Liver (tissue), 8 donors: ENCODE measurements at regions not wholly inside any gene's neighbourhood (a gene's known extent, or its start where the extent isn't known, plus 50 kb on each side); places are given as distances from the start of the nearest gene placed in this dataset.

Experiments used
- DNase-seq: peaks from one replicate; pipeline ENCODE4 v3.0.0-alpha.2; 2017; ENCODE audit warnings: low spot score
- H3K27ac ChIP-seq, 2 donors: one replicate each; pipeline ENCODE4 v1.7.0; 2013; ENCODE audit warnings: inconsistent platforms in 2 of 2, low read length in 2 of 2, control low read depth in 1 of 2, low read depth in 1 of 2, mild to moderate bottlenecking in 1 of 2
- H3K27me3 ChIP-seq, 4 donors: one replicate each; pipeline versions ENCODE4 v1.6.1 to v1.7.0; 2013; ENCODE audit warnings: low read length in 3 of 4, inconsistent platforms in 1 of 4, mild to moderate bottlenecking in 1 of 4, moderate library complexity in 1 of 4; ENCODE audit not compliant: control insufficient read depth in 4 of 4, insufficient read depth in 4 of 4
- H3K36me3 ChIP-seq, 4 donors: one replicate each; pipeline versions ENCODE4 v1.6.1 to v1.7.0; 2013; ENCODE audit warnings: low read length in 3 of 4, mild to moderate bottlenecking in 3 of 4, low read depth in 1 of 4, moderate library complexity in 1 of 4; ENCODE audit not compliant: control insufficient read depth in 4 of 4, insufficient read depth in 3 of 4
- H3K4me1 ChIP-seq, 4 donors: one replicate each; pipeline versions ENCODE4 v1.6.1 to v1.7.0; 2013; ENCODE audit warnings: low read length in 3 of 4, mild to moderate bottlenecking in 3 of 4, moderate library complexity in 1 of 4; ENCODE audit not compliant: control insufficient read depth in 4 of 4, insufficient read depth in 4 of 4
- H3K4me3 ChIP-seq, 3 donors: one replicate each; pipeline versions ENCODE4 v1.6.1 to v1.7.0; 2013; ENCODE audit warnings: low read length in 3 of 3, control low read depth in 1 of 3, low read depth in 1 of 3, mild to moderate bottlenecking in 1 of 3
- H3K9ac ChIP-seq, 2 donors: one replicate each; pipeline ENCODE4 v1.7.0; 2013; ENCODE audit warnings: low read length in 2 of 2, mild to moderate bottlenecking in 2 of 2, moderate library complexity in 2 of 2, control low read depth in 1 of 2, low read depth in 1 of 2
- H3K9me3 ChIP-seq, 4 donors: one replicate each; pipeline versions ENCODE4 v1.6.1 to v1.7.0; 2013; ENCODE audit warnings: low read length in 3 of 4; ENCODE audit not compliant: control insufficient read depth in 4 of 4
- ATF3 ChIP-seq: IDR thresholded peaks from 2 replicates; pipeline ENCODE4 v1.6.1; 2016; ENCODE audit warnings: antibody characterized with exemption
- CTCF ChIP-seq: fragments of 150-350 bp; IDR thresholded peaks from 2 replicates; pipeline ENCODE4 v1.5.1; 2017; ENCODE audit warnings: improper control_type of control experiment, low read depth, low read length; ENCODE audit not compliant: missing input control
- FOXA1 ChIP-seq: IDR thresholded peaks from 2 replicates; pipeline ENCODE4 v1.6.1; 2016; ENCODE audit warnings: antibody characterized with exemption
- FOXA2 ChIP-seq: IDR thresholded peaks from 2 replicates; pipeline ENCODE4 v1.6.1; 2016; ENCODE audit warnings: antibody characterized with exemption
- GABPA ChIP-seq, 2 donors: IDR thresholded peaks in 1 of 2; conservative IDR thresholded peaks in 1 of 2; 2 replicates each; pipeline ENCODE4 v1.6.1; 2016; ENCODE audit warnings: antibody characterized with exemption in 2 of 2, mild to moderate bottlenecking in 1 of 2, moderate library complexity in 1 of 2
- HNF4A ChIP-seq, 2 donors: conservative IDR thresholded peaks; 2 replicates each; pipeline ENCODE4 v1.6.1; 2016; ENCODE audit warnings: antibody characterized with exemption in 2 of 2, mild to moderate bottlenecking in 2 of 2
- HNF4G ChIP-seq: IDR thresholded peaks from 2 replicates; pipeline ENCODE4 v1.6.1; 2016; ENCODE audit warnings: antibody characterized with exemption
- JUND ChIP-seq, 2 donors: IDR thresholded peaks; 2 replicates each; pipeline ENCODE4 v1.6.1; 2016; ENCODE audit warnings: antibody characterized with exemption in 2 of 2
- NR2F2 ChIP-seq: IDR thresholded peaks from 2 replicates; pipeline ENCODE4 v1.6.1; 2016; ENCODE audit warnings: antibody characterized with exemption
- RAD21 ChIP-seq, 2 donors: IDR thresholded peaks; 2 replicates each; pipeline ENCODE4 v1.6.1; 2016; ENCODE audit warnings: antibody characterized with exemption in 2 of 2, mild to moderate bottlenecking in 2 of 2
- REST ChIP-seq: IDR thresholded peaks from 2 replicates; pipeline ENCODE4 v1.6.1; 2016; ENCODE audit warnings: antibody characterized with exemption, mild to moderate bottlenecking
- RXRA ChIP-seq, 2 donors: IDR thresholded peaks; 2 replicates each; pipeline ENCODE4 v1.6.1; 2017 to 2018; ENCODE audit warnings: antibody characterized with exemption in 2 of 2, mild to moderate bottlenecking in 1 of 2
- SP1 ChIP-seq: IDR thresholded peaks from 2 replicates; pipeline ENCODE4 v1.6.1; 2018; ENCODE audit warnings: antibody characterized with exemption, mild to moderate bottlenecking
- TAF1 ChIP-seq: conservative IDR thresholded peaks from 2 replicates; pipeline ENCODE4 v1.6.1; 2016; ENCODE audit warnings: antibody characterized with exemption, mild to moderate bottlenecking
- YY1 ChIP-seq: IDR thresholded peaks from 2 replicates; pipeline ENCODE4 v1.6.1; 2016; ENCODE audit warnings: antibody characterized with exemption, mild to moderate bottlenecking
- ZBTB33 ChIP-seq: IDR thresholded peaks from 2 replicates; pipeline ENCODE4 v1.6.1; 2016; ENCODE audit warnings: antibody characterized with exemption
- WGBS: extraction: QIAGEN DNeasy Blood & Tissue Kit; methylation state at CpG from one replicate; pipeline ENCODE4 v1.1.7; 2013; 5-methylcytosine and 5-hydroxymethylcytosine counted together
- donor health status: healthy.
- donor health status: healthy.
- donor health status: healthy.
- donor health status: healthy.
- donor health status: healthy.

- no peak for DNase-seq
- H3K4me1 ChIP-seq = no peaks in the 10 kb centered on the region
Measured at GRCh38 chr4:136796953-136797352, 735.3 kb downstream of the PCDH18 start.

GRCh38 chr4:136793848-136794247, 738.4 kb downstream of the PCDH18 start:
- TF ChIP-seq HNF4G (no peak), GABPA (IDR thresholded peaks at IDR 0.05 in 1 of 2, conservative IDR thresholded peaks at IDR 0.05 in 1 of 2) (no peak), JUND (IDR thresholded peaks at IDR 0.05) (no peak), RXRA (IDR thresholded peaks at IDR 0.05) (no peak), ATF3 (no peak), CTCF (no peak), HNF4A (conservative IDR thresholded peaks at IDR 0.05) (no peak), ZBTB33 (no peak), RAD21 (IDR thresholded peaks at IDR 0.05) (no peak), REST (no peak), FOXA1 (no peak), SP1 (no peak), FOXA2 (no peak), NR2F2 (no peak)
- no peaks in the 10 kb centered on the region for H3K9me3 ChIP-seq

More at GRCh38 chr4:136796953-136797352, 735.3 kb downstream of the PCDH18 start:
- H3K9me3 ChIP-seq = no peaks in the 10 kb centered on the region
- TF ChIP-seq YY1 = no peak
- TF ChIP-seq HNF4G = no peak
- no peak for TF ChIP-seq JUND (IDR thresholded peaks at IDR 0.05)
- no peak for TF ChIP-seq TAF1
- TF ChIP-seq ZBTB33 = no peak
- no peak overlapping the region for H3K4me3 ChIP-seq
- H3K27me3 ChIP-seq = peaks cover 0 to 5% (median 0%) of the 10 kb centered on the region in 4 donors
- H3K36me3 ChIP-seq = no peaks in the 10 kb centered on the region
- no peak overlapping the region for H3K27ac ChIP-seq
- WGBS = 72% methylated on average over 3 of the region's 3 CpGs
- H3K9ac ChIP-seq = no peak overlapping the region

More at GRCh38 chr4:136793848-136794247, 738.4 kb downstream of the PCDH18 start:
- no peak for DNase-seq
- Histone ChIP-seq H3K27me3 (peaks cover 0 to 5% (median 0%) of the 10 kb centered on the region in 4 donors), H3K36me3 (no peaks in the 10 kb centered on the region), H3K4me3 (no peak overlapping the region), H3K9ac (no peak overlapping the region), H3K27ac (no peak overlapping the region), H3K4me1 (no peaks in the 10 kb centered on the region)
- WGBS = 68% methylated on average over 4 of the region's 4 CpGs
